ENCODE measurements at regions not wholly inside any gene's neighbourhood (a gene's known extent, or its start where the extent isn't known, plus 50 kb on each side); places are given as distances from the start of the nearest gene placed in this dataset.

DNA sequence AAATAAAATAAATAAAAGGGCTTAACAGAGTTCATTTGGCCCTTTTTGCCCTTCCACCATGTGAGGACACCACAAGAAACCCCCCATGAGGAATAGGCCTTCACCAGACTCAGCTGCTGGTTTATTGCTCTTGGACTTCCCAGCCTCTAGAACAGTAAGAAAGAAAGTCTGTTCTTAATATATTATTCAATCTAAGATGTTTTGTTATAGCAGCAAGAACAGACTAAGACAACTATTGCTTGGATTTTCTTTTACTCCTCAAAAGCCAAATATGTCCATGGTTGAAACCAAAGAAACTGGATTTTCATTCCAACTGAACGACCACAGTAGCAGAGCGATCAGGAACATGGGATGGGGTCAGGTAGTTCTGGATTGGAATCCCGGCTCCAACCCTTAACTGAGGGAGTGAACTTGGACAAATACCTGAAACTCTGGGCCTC lies 157.2 kb upstream of the EEA1 start:
- no peak overlapping the region for H3K27ac ChIP-seq (ENCODE audit: extremely low read depth, low read depth, low read length)
- no peaks in the 10 kb centered on the region for H3K9me3 ChIP-seq (ENCODE audit: control insufficient read depth, insufficient read depth, low read depth, low read length)
- TF ChIP-seq SETDB1 (IDR thresholded peaks at IDR 0.05; ENCODE audit: insufficient read length, low read length): peak; percentile 91
- TF ChIP-seq ZNF23 (tag by site-specific recombination; IDR thresholded peaks at IDR 0.05; ENCODE audit: borderline replicate concordance): no peak
- no peak for TF ChIP-seq EGR2 (tag by site-specific recombination; IDR thresholded peaks at IDR 0.05; ENCODE audit: low read depth)
- no peak for TF ChIP-seq MYNN (tag by site-specific recombination; IDR thresholded peaks at IDR 0.05; ENCODE audit: borderline replicate concordance)
- no peak overlapping the region for H3K4me3 ChIP-seq (ENCODE audit: low read depth, low read length)
- peaks cover 5% of the 10 kb centered on the region for H3K4me1 ChIP-seq (ENCODE audit: control insufficient read depth, insufficient read depth, low read length)
- ChIA-PET CTCF (interaction anchor here (0.6 to 1.4 kb wide), 2 partner anchors 99 to 333 kb away, joined by 3 to 7 read pairs; no protein-coding TSS in a partner anchor), POLR2A (no interaction called here)
- H3K36me3 ChIP-seq (ENCODE audit: control insufficient read depth in 2 of 2, insufficient read depth in 1 of 2, low read length in 2 of 2): no peaks in the 10 kb centered on the region

GRCh38 chr12:93087840-93088610 lies 158.9 kb upstream of the EEA1 start:
- CTCF ChIA-PET: interaction anchor here (1.2 to 1.7 kb wide), 4 partner anchors 10 to 1032 kb away, joined by 3 to 8 read pairs (median 3); no protein-coding TSS in a partner anchor
- H3K27ac ChIP-seq (ENCODE audit: extremely low read depth, low read depth, low read length): no peak overlapping the region
- POLR2A ChIA-PET: no interaction called here
- no peaks in the 10 kb centered on the region for H3K36me3 ChIP-seq (ENCODE audit: control insufficient read depth in 2 of 2, insufficient read depth in 1 of 2, low read length in 2 of 2)
- H3K4me3 ChIP-seq (ENCODE audit: low read depth, low read length): no peak overlapping the region
- H3K9me3 ChIP-seq (ENCODE audit: control insufficient read depth, insufficient read depth, low read depth, low read length): no peaks in the 10 kb centered on the region
- H3K4me1 ChIP-seq (ENCODE audit: control insufficient read depth, insufficient read depth, low read length): peaks cover 5% of the 10 kb centered on the region
- TF ChIP-seq ZSCAN16 (tag by site-specific recombination; IDR thresholded peaks at IDR 0.05) (no peak), ZNF670 (tag by site-specific recombination; IDR thresholded peaks at IDR 0.05; ENCODE audit: low read depth) (no peak)

- TF ChIP-seq ZNF366 (tag by site-specific recombination; conservative IDR thresholded peaks at IDR 0.05) (no peak), ZNF169 (tag by site-specific recombination; IDR thresholded peaks at IDR 0.05) (no peak), ZNF23 (tag by site-specific recombination; IDR thresholded peaks at IDR 0.05; ENCODE audit: borderline replicate concordance) (no peak), ZNF37A (tag by site-specific recombination; IDR thresholded peaks at IDR 0.05) (no peak), GLIS2 (tag by site-specific recombination; IDR thresholded peaks at IDR 0.05) (no peak), ZFHX2 (tag by site-specific recombination; conservative IDR thresholded peaks at IDR 0.05) (0 out of 2 replicates have a peak, but pooled peaks have one; percentile 24)
- TF ChIP-seq, protein P1, sequence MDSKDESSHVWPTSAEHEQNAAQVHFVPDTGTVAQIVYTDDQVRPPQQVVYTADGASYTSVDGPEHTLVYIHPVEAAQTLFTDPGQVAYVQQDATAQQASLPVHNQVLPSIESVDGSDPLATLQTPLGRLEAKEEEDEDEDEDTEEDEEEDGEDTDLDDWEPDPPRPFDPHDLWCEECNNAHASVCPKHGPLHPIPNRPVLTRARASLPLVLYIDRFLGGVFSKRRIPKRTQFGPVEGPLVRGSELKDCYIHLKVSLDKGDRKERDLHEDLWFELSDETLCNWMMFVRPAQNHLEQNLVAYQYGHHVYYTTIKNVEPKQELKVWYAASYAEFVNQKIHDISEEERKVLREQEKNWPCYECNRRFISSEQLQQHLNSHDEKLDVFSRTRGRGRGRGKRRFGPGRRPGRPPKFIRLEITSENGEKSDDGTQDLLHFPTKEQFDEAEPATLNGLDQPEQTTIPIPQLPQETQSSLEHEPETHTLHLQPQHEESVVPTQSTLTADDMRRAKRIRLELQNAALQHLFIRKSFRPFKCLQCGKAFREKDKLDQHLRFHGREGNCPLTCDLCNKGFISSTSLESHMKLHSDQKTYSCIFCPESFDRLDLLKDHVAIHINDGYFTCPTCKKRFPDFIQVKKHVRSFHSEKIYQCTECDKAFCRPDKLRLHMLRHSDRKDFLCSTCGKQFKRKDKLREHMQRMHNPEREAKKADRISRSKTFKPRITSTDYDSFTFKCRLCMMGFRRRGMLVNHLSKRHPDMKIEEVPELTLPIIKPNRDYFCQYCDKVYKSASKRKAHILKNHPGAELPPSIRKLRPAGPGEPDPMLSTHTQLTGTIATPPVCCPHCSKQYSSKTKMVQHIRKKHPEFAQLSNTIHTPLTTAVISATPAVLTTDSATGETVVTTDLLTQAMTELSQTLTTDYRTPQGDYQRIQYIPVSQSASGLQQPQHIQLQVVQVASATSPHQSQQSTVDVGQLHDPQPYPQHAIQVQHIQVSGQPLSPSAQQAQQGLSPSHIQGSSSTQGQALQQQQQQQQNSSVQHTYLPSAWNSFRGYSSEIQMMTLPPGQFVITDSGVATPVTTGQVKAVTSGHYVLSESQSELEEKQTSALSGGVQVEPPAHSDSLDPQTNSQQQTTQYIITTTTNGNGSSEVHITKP (tag by site-specific recombination; IDR thresholded peaks at IDR 0.05): 0 out of 2 replicates have a peak, but pooled peaks have one; percentile 12
- Histone ChIP-seq H3K4me3 (ENCODE audit: low read depth, low read length) (no peak overlapping the region), H3K4me1 (ENCODE audit: control insufficient read depth, insufficient read depth, low read length) (peaks cover 5% of the 10 kb centered on the region), H3K27ac (ENCODE audit: extremely low read depth, low read depth, low read length) (no peak overlapping the region), H3K36me3 (ENCODE audit: control insufficient read depth in 2 of 2, insufficient read depth in 1 of 2, low read length in 2 of 2) (no peaks in the 10 kb centered on the region), H3K9me3 (ENCODE audit: control insufficient read depth, insufficient read depth, low read depth, low read length) (no peaks in the 10 kb centered on the region)
- ChIA-PET POLR2A (interaction anchor here (1.0 kb wide), 1 partner anchor 70 kb away, joined by 3 read pairs; no protein-coding TSS in a partner anchor), CTCF (interaction anchor here (0.8 to 1.0 kb wide), 2 partner anchors 10 to 17 kb away, joined by 3 to 4 read pairs; no protein-coding TSS in a partner anchor)
Observed at GRCh38 chr12:93089805-93090569, 160.9 kb upstream of the EEA1 start.

All from HEK293 (cell line).